ENCODE measurements at regions not wholly inside any gene's neighbourhood (a gene's known extent, or its start where the extent isn't known, plus 50 kb on each side); places are given as distances from the start of the nearest gene placed in this dataset.

GRCh38 chr2:7840651-7841380 is 841.0 kb upstream of the ID2 start:
- no peak overlapping the region for H3K27ac ChIP-seq (ENCODE audit: low read depth, low read length)
- no peaks in the 10 kb centered on the region for H3K36me3 ChIP-seq (ENCODE audit: control insufficient read depth in 3 of 3, insufficient read depth in 3 of 3, low read length in 3 of 3)
- H3K4me3 ChIP-seq (ENCODE audit: low read length in 3 of 3), result no peak overlapping the region

GRCh38 chr2:7841751-7842150 is 840.1 kb upstream of the ID2 start:
- H3K36me3 ChIP-seq (ENCODE audit: control insufficient read depth in 3 of 3, insufficient read depth in 3 of 3, low read length in 3 of 3), result no peaks in the 10 kb centered on the region
- H3K27me3 ChIP-seq (ENCODE audit: control insufficient read depth in 3 of 3, insufficient read depth in 3 of 3, low read length in 3 of 3), result peaks cover 0 to 9% (median 0%) of the 10 kb centered on the region in 3 donors
- no peak overlapping the region for H3K27ac ChIP-seq (ENCODE audit: low read depth, low read length)
- H3K9me3 ChIP-seq (ENCODE audit: control insufficient read depth in 3 of 3, low read length in 3 of 3), result no peaks in the 10 kb centered on the region
- H3K4me3 ChIP-seq (ENCODE audit: low read length in 3 of 3), result no peak overlapping the region
- H3K4me1 ChIP-seq (ENCODE audit: control insufficient read depth in 3 of 3, insufficient read depth in 3 of 3, low read length in 3 of 3), result peaks cover 0 to 3% (median 0%) of the 10 kb centered on the region in 3 donors
- H3K9ac ChIP-seq (ENCODE audit: low read depth in 1 of 3, low read length in 3 of 3), result no peak overlapping the region

More at GRCh38 chr2:7840651-7841380, 841.0 kb upstream of the ID2 start:
- Histone ChIP-seq H3K9ac (ENCODE audit: low read depth in 1 of 3, low read length in 3 of 3) (no peak overlapping the region), H3K4me1 (ENCODE audit: control insufficient read depth in 3 of 3, insufficient read depth in 3 of 3, low read length in 3 of 3) (peaks cover 0 to 3% (median 0%) of the 10 kb centered on the region in 3 donors), H3K27me3 (ENCODE audit: control insufficient read depth in 3 of 3, insufficient read depth in 3 of 3, low read length in 3 of 3) (peaks cover 0 to 9% (median 0%) of the 10 kb centered on the region in 3 donors), H3K9me3 (ENCODE audit: control insufficient read depth in 3 of 3, low read length in 3 of 3) (no peaks in the 10 kb centered on the region)

DNA sequence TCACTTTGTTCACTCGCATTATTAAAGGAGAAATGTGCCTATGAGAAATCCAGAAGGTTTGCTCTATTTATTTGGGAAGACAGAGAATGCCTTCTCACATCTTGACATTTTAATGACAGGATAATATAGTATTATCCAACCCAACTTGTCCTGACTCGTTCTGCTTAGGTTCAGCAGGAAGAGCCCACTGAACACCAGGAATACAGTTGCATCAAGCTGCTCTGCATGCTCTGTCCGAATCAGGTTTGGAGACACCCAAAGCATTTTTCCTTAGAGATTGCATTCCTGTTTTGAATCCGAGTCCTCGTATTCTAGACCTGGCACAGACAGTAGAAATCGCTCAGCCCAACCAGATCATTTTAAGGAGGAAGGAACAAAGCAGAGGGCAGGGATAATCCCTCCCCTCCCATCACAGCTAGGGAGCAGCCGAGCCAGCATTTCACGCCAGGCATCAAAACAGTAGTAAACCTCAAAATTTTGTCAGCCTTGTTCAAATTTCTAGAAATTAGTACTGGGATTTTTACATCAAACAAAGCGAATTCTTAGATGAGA is 837.4 kb upstream of the ID2 start:
- H3K27ac ChIP-seq (ENCODE audit: low read depth, low read length), result no peak overlapping the region
- H3K9me3 ChIP-seq (ENCODE audit: control insufficient read depth in 3 of 3, low read length in 3 of 3), result no peaks in the 10 kb centered on the region
- peaks cover 0 to 4% (median 0%) of the 10 kb centered on the region in 3 donors for H3K27me3 ChIP-seq (ENCODE audit: control insufficient read depth in 3 of 3, insufficient read depth in 3 of 3, low read length in 3 of 3)
- H3K9ac ChIP-seq (ENCODE audit: low read depth in 1 of 3, low read length in 3 of 3), result no peak overlapping the region
- no peak overlapping the region for H3K4me3 ChIP-seq (ENCODE audit: low read length in 3 of 3)
- peaks cover 0 to 3% (median 0%) of the 10 kb centered on the region in 3 donors for H3K4me1 ChIP-seq (ENCODE audit: control insufficient read depth in 3 of 3, insufficient read depth in 3 of 3, low read length in 3 of 3)
- no peaks in the 10 kb centered on the region for H3K36me3 ChIP-seq (ENCODE audit: control insufficient read depth in 3 of 3, insufficient read depth in 3 of 3, low read length in 3 of 3)

DNA sequence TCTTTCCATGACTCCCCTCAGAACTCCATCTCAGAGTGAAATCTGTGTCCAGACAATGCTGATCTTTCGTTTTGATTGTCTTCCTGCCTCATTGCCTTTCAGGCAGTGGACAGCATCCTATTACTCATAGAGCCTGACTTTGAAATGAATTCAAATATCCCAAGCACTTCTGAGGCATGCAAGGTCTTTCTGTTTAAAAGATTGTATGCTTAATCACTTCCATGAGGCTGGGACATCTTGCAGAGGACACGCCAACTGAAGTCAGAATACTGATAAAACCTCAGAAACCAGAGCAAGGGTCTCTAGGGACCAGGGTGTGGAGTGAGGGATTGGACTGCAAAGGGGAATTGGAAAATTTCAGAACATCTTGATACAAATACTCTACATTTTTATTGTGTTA is 836.5 kb upstream of the ID2 start:
- Histone ChIP-seq H3K27ac (ENCODE audit: low read depth, low read length) (no peak overlapping the region), H3K4me1 (ENCODE audit: control insufficient read depth in 3 of 3, insufficient read depth in 3 of 3, low read length in 3 of 3) (peaks cover 0 to 3% (median 0%) of the 10 kb centered on the region in 3 donors), H3K36me3 (ENCODE audit: control insufficient read depth in 3 of 3, insufficient read depth in 3 of 3, low read length in 3 of 3) (no peaks in the 10 kb centered on the region), H3K9ac (ENCODE audit: low read depth in 1 of 3, low read length in 3 of 3) (no peak overlapping the region), H3K27me3 (ENCODE audit: control insufficient read depth in 3 of 3, insufficient read depth in 3 of 3, low read length in 3 of 3) (peaks cover 0 to 4% (median 2%) of the 10 kb centered on the region in 3 donors), H3K9me3 (ENCODE audit: control insufficient read depth in 3 of 3, low read length in 3 of 3) (no peaks in the 10 kb centered on the region), H3K4me3 (ENCODE audit: low read length in 3 of 3) (no peak overlapping the region)

- Histone ChIP-seq H3K4me3 (ENCODE audit: low read length in 3 of 3) (no peak overlapping the region), H3K27ac (ENCODE audit: low read depth, low read length) (no peak overlapping the region), H3K27me3 (ENCODE audit: control insufficient read depth in 3 of 3, insufficient read depth in 3 of 3, low read length in 3 of 3) (peaks cover 0 to 6% (median 2%) of the 10 kb centered on the region in 3 donors), H3K9me3 (ENCODE audit: control insufficient read depth in 3 of 3, low read length in 3 of 3) (no peaks in the 10 kb centered on the region), H3K9ac (ENCODE audit: low read depth in 1 of 3, low read length in 3 of 3) (no peak overlapping the region), H3K4me1 (ENCODE audit: control insufficient read depth in 3 of 3, insufficient read depth in 3 of 3, low read length in 3 of 3) (peaks cover 0 to 3% (median 0%) of the 10 kb centered on the region in 3 donors), H3K36me3 (ENCODE audit: control insufficient read depth in 3 of 3, insufficient read depth in 3 of 3, low read length in 3 of 3) (no peaks in the 10 kb centered on the region)
Observed at GRCh38 chr2:7846607-7847006, 835.2 kb upstream of the ID2 start.

DNA sequence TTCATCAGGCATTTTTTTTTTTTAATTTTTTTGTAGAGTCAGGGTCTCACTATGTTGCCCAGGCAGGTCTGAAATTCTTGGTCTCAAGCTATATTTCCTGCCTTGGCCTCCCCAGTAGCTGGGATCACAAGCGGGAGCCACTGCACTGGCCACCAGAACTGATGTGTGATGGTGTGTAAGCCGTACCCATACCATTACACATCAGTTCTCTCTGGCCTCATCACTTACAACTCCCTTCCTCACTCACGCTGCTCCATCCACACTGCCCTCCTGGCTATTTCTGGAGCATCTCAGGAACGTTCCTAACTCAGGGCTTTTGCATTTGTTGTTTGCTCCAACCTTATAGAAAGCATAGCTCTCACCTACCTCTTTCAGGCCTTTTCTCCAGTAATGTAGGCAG is 834.5 kb upstream of the ID2 start:
- H3K27me3 ChIP-seq (ENCODE audit: control insufficient read depth in 3 of 3, insufficient read depth in 3 of 3, low read length in 3 of 3), result peaks cover 0 to 6% (median 2%) of the 10 kb centered on the region in 3 donors

DNA sequence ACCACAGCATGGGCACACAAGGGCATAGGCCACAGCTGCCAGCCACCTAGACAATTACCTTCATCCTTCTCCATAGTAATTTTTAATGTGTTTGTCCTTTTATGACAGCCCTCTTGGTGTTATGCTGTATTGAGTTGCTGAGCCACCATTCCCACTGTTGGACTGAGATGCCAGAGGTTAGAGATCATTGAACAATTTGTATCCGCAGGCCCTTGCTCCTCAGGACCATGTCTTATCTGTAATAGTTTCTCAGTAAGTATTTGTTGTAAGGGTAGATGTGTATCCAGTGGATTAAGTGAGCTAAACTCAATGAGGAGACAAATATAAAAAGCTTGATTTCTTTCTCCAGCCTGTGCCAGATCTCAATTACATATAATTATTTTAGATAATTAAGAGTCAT is 832.8 kb upstream of the ID2 start:
- H3K27ac ChIP-seq (ENCODE audit: low read depth, low read length), result no peak overlapping the region
- H3K4me3 ChIP-seq (ENCODE audit: low read length in 3 of 3), result no peak overlapping the region
- no peak overlapping the region for H3K9ac ChIP-seq (ENCODE audit: low read depth in 1 of 3, low read length in 3 of 3)
- peaks cover 0 to 6% (median 2%) of the 10 kb centered on the region in 3 donors for H3K27me3 ChIP-seq (ENCODE audit: control insufficient read depth in 3 of 3, insufficient read depth in 3 of 3, low read length in 3 of 3)
- no peaks in the 10 kb centered on the region for H3K9me3 ChIP-seq (ENCODE audit: control insufficient read depth in 3 of 3, low read length in 3 of 3)
- H3K4me1 ChIP-seq (ENCODE audit: control insufficient read depth in 3 of 3, insufficient read depth in 3 of 3, low read length in 3 of 3), result peaks cover 0 to 3% (median 0%) of the 10 kb centered on the region in 3 donors
- H3K36me3 ChIP-seq (ENCODE audit: control insufficient read depth in 3 of 3, insufficient read depth in 3 of 3, low read length in 3 of 3), result no peaks in the 10 kb centered on the region

More for the DNA sequence above, 834.5 kb upstream of the ID2 start:
- no peak overlapping the region for H3K27ac ChIP-seq (ENCODE audit: low read depth, low read length)
- H3K4me1 ChIP-seq (ENCODE audit: control insufficient read depth in 3 of 3, insufficient read depth in 3 of 3, low read length in 3 of 3), result peaks cover 0 to 3% (median 0%) of the 10 kb centered on the region in 3 donors
- H3K9ac ChIP-seq (ENCODE audit: low read depth in 1 of 3, low read length in 3 of 3), result no peak overlapping the region
- H3K9me3 ChIP-seq (ENCODE audit: control insufficient read depth in 3 of 3, low read length in 3 of 3), result no peaks in the 10 kb centered on the region
- no peaks in the 10 kb centered on the region for H3K36me3 ChIP-seq (ENCODE audit: control insufficient read depth in 3 of 3, insufficient read depth in 3 of 3, low read length in 3 of 3)
- no peak overlapping the region for H3K4me3 ChIP-seq (ENCODE audit: low read length in 3 of 3)

GRCh38 chr2:7849531-7849930 is 832.3 kb upstream of the ID2 start:
- Histone ChIP-seq H3K36me3 (ENCODE audit: control insufficient read depth in 3 of 3, insufficient read depth in 3 of 3, low read length in 3 of 3) (no peaks in the 10 kb centered on the region), H3K9ac (ENCODE audit: low read depth in 1 of 3, low read length in 3 of 3) (no peak overlapping the region), H3K9me3 (ENCODE audit: control insufficient read depth in 3 of 3, low read length in 3 of 3) (no peaks in the 10 kb centered on the region)

GRCh38 chr2:7852546-7852945 is 829.3 kb upstream of the ID2 start:
- Histone ChIP-seq H3K9ac (ENCODE audit: low read depth in 1 of 3, low read length in 3 of 3) (no peak overlapping the region), H3K4me3 (ENCODE audit: low read length in 3 of 3) (no peak overlapping the region), H3K27me3 (ENCODE audit: control insufficient read depth in 3 of 3, insufficient read depth in 3 of 3, low read length in 3 of 3) (peaks cover 0 to 3% (median 2%) of the 10 kb centered on the region in 3 donors), H3K4me1 (ENCODE audit: control insufficient read depth in 3 of 3, insufficient read depth in 3 of 3, low read length in 3 of 3) (no peaks in the 10 kb centered on the region), H3K9me3 (ENCODE audit: control insufficient read depth in 3 of 3, low read length in 3 of 3) (no peaks in the 10 kb centered on the region), H3K27ac (ENCODE audit: low read depth, low read length) (no peak overlapping the region), H3K36me3 (ENCODE audit: control insufficient read depth in 3 of 3, insufficient read depth in 3 of 3, low read length in 3 of 3) (no peaks in the 10 kb centered on the region)

More at GRCh38 chr2:7849531-7849930, 832.3 kb upstream of the ID2 start:
- H3K27ac ChIP-seq (ENCODE audit: low read depth, low read length), result no peak overlapping the region
- H3K27me3 ChIP-seq (ENCODE audit: control insufficient read depth in 3 of 3, insufficient read depth in 3 of 3, low read length in 3 of 3), result peaks cover 0 to 4% (median 2%) of the 10 kb centered on the region in 3 donors
- H3K4me3 ChIP-seq (ENCODE audit: low read length in 3 of 3), result no peak overlapping the region
- peaks cover 0 to under 1% (median 0%) of the 10 kb centered on the region in 3 donors for H3K4me1 ChIP-seq (ENCODE audit: control insufficient read depth in 3 of 3, insufficient read depth in 3 of 3, low read length in 3 of 3)

DNA sequence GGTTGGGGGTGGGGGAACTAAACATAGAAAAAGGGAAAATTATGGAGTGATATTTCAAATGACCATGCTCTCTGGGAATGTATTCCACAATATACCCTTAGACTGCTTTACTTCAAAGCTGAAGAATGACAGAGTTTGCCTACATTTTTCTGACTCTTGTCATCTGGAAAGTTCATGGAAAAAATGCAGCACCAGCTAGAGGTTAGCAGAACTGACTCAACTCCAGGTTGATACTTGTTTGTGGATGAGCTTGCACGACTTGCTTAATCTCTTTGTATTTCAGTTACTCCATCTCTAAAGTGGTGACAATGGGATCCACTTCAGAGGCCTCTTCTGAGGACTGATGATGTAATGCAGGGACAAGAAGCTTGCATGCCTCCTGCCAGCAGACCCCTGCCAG is 824.0 kb upstream of the ID2 start:
- H3K27ac ChIP-seq (ENCODE audit: low read depth, low read length), result no peak overlapping the region
- H3K4me3 ChIP-seq (ENCODE audit: low read length in 3 of 3), result no peak overlapping the region
- no peak overlapping the region for H3K9ac ChIP-seq (ENCODE audit: low read depth in 1 of 3, low read length in 3 of 3)
- no peaks in the 10 kb centered on the region for H3K4me1 ChIP-seq (ENCODE audit: control insufficient read depth in 3 of 3, insufficient read depth in 3 of 3, low read length in 3 of 3)
- no peaks in the 10 kb centered on the region for H3K27me3 ChIP-seq (ENCODE audit: control insufficient read depth in 3 of 3, insufficient read depth in 3 of 3, low read length in 3 of 3)
- H3K36me3 ChIP-seq (ENCODE audit: control insufficient read depth in 3 of 3, insufficient read depth in 3 of 3, low read length in 3 of 3), result no peaks in the 10 kb centered on the region
- H3K9me3 ChIP-seq (ENCODE audit: control insufficient read depth in 3 of 3, low read length in 3 of 3), result no peaks in the 10 kb centered on the region
